ENCODE measurements at regions not wholly inside any gene's neighbourhood (a gene's known extent, or its start where the extent isn't known, plus 50 kb on each side); places are given as distances from the start of the nearest gene placed in this dataset.

- no peak overlapping the region for H3K9ac ChIP-seq (ENCODE audit: low read length)
- H3K4me1 ChIP-seq (ENCODE audit: control insufficient read depth, insufficient read depth, low read length) = no peaks in the 10 kb centered on the region
Measured at GRCh38 chr3:103810167-103810566, 1375.4 kb downstream of the ZPLD1 start.

GRCh38 chr3:103813955-103814354 is 1379.1 kb downstream of the ZPLD1 start:
- H3K4me1 ChIP-seq (ENCODE audit: control insufficient read depth, insufficient read depth, low read length) = no peaks in the 10 kb centered on the region
- H3K27me3 ChIP-seq (ENCODE audit: control insufficient read depth, insufficient read depth, low read length) = no peaks in the 10 kb centered on the region
- H3K36me3 ChIP-seq (ENCODE audit: control insufficient read depth, insufficient read depth, low read length) = no peaks in the 10 kb centered on the region
- no peak overlapping the region for H3K4me3 ChIP-seq (ENCODE audit: low read length)
- H3K9ac ChIP-seq (ENCODE audit: low read length) = no peak overlapping the region
- H3K9me3 ChIP-seq (ENCODE audit: control insufficient read depth, low read length) = no peaks in the 10 kb centered on the region

More at GRCh38 chr3:103810167-103810566, 1375.4 kb downstream of the ZPLD1 start:
- Histone ChIP-seq H3K27me3 (ENCODE audit: control insufficient read depth, insufficient read depth, low read length) (no peaks in the 10 kb centered on the region), H3K4me3 (ENCODE audit: low read length) (no peak overlapping the region), H3K9me3 (ENCODE audit: control insufficient read depth, low read length) (no peaks in the 10 kb centered on the region), H3K36me3 (ENCODE audit: control insufficient read depth, insufficient read depth, low read length) (no peaks in the 10 kb centered on the region)

- H3K9ac ChIP-seq (ENCODE audit: low read length) = no peak overlapping the region
- no peaks in the 10 kb centered on the region for H3K36me3 ChIP-seq (ENCODE audit: control insufficient read depth, insufficient read depth, low read length)
- H3K9me3 ChIP-seq (ENCODE audit: control insufficient read depth, low read length) = no peaks in the 10 kb centered on the region
- no peaks in the 10 kb centered on the region for H3K4me1 ChIP-seq (ENCODE audit: control insufficient read depth, insufficient read depth, low read length)
- H3K4me3 ChIP-seq (ENCODE audit: low read length) = no peak overlapping the region
- H3K27me3 ChIP-seq (ENCODE audit: control insufficient read depth, insufficient read depth, low read length) = no peaks in the 10 kb centered on the region
Measured at GRCh38 chr3:103818398-103818797, 1383.6 kb downstream of the ZPLD1 start.

- H3K27me3 ChIP-seq (ENCODE audit: control insufficient read depth, insufficient read depth, low read length) = no peaks in the 10 kb centered on the region
- no peak overlapping the region for H3K9ac ChIP-seq (ENCODE audit: low read length)
- no peaks in the 10 kb centered on the region for H3K9me3 ChIP-seq (ENCODE audit: control insufficient read depth, low read length)
- H3K36me3 ChIP-seq (ENCODE audit: control insufficient read depth, insufficient read depth, low read length) = no peaks in the 10 kb centered on the region
- no peaks in the 10 kb centered on the region for H3K4me1 ChIP-seq (ENCODE audit: control insufficient read depth, insufficient read depth, low read length)
- H3K4me3 ChIP-seq (ENCODE audit: low read length) = no peak overlapping the region
Measured at GRCh38 chr3:103818800-103819199, 1384.0 kb downstream of the ZPLD1 start.

- no peaks in the 10 kb centered on the region for H3K9me3 ChIP-seq (ENCODE audit: control insufficient read depth, low read length)
- H3K4me1 ChIP-seq (ENCODE audit: control insufficient read depth, insufficient read depth, low read length) = no peaks in the 10 kb centered on the region
Measured at GRCh38 chr3:103825586-103825985, 1390.8 kb downstream of the ZPLD1 start.

GRCh38 chr3:103829723-103830326 is 1395.0 kb downstream of the ZPLD1 start:
- no peaks in the 10 kb centered on the region for H3K9me3 ChIP-seq (ENCODE audit: control insufficient read depth, low read length)
- H3K36me3 ChIP-seq (ENCODE audit: control insufficient read depth, insufficient read depth, low read length) = no peaks in the 10 kb centered on the region
- no peaks in the 10 kb centered on the region for H3K4me1 ChIP-seq (ENCODE audit: control insufficient read depth, insufficient read depth, low read length)
- no peaks in the 10 kb centered on the region for H3K27me3 ChIP-seq (ENCODE audit: control insufficient read depth, insufficient read depth, low read length)
- no peak overlapping the region for H3K9ac ChIP-seq (ENCODE audit: low read length)
- no peak overlapping the region for H3K4me3 ChIP-seq (ENCODE audit: low read length)

More at GRCh38 chr3:103825586-103825985, 1390.8 kb downstream of the ZPLD1 start:
- no peaks in the 10 kb centered on the region for H3K27me3 ChIP-seq (ENCODE audit: control insufficient read depth, insufficient read depth, low read length)
- no peaks in the 10 kb centered on the region for H3K36me3 ChIP-seq (ENCODE audit: control insufficient read depth, insufficient read depth, low read length)
- H3K9ac ChIP-seq (ENCODE audit: low read length) = no peak overlapping the region
- H3K4me3 ChIP-seq (ENCODE audit: low read length) = no peak overlapping the region

GRCh38 chr3:103847081-103848062 is 1412.6 kb downstream of the ZPLD1 start:
- H3K36me3 ChIP-seq (ENCODE audit: control insufficient read depth, insufficient read depth, low read length) = no peaks in the 10 kb centered on the region
- no peak overlapping the region for H3K4me3 ChIP-seq (ENCODE audit: low read length)
- H3K4me1 ChIP-seq (ENCODE audit: control insufficient read depth, insufficient read depth, low read length) = no peaks in the 10 kb centered on the region
- no peak overlapping the region for H3K9ac ChIP-seq (ENCODE audit: low read length)
- H3K9me3 ChIP-seq (ENCODE audit: control insufficient read depth, low read length) = no peaks in the 10 kb centered on the region
- no peaks in the 10 kb centered on the region for H3K27me3 ChIP-seq (ENCODE audit: control insufficient read depth, insufficient read depth, low read length)

- Histone ChIP-seq H3K27me3 (ENCODE audit: control insufficient read depth, insufficient read depth, low read length) (no peaks in the 10 kb centered on the region), H3K9ac (ENCODE audit: low read length) (no peak overlapping the region), H3K4me1 (ENCODE audit: control insufficient read depth, insufficient read depth, low read length) (no peaks in the 10 kb centered on the region), H3K4me3 (ENCODE audit: low read length) (no peak overlapping the region), H3K36me3 (ENCODE audit: control insufficient read depth, insufficient read depth, low read length) (no peaks in the 10 kb centered on the region), H3K9me3 (ENCODE audit: control insufficient read depth, low read length) (no peaks in the 10 kb centered on the region)
Measured at GRCh38 chr3:103851793-103852192, 1417.0 kb downstream of the ZPLD1 start.

- Histone ChIP-seq H3K4me1 (ENCODE audit: control insufficient read depth, insufficient read depth, low read length) (no peaks in the 10 kb centered on the region), H3K36me3 (ENCODE audit: control insufficient read depth, insufficient read depth, low read length) (no peaks in the 10 kb centered on the region), H3K9ac (ENCODE audit: low read length) (no peak overlapping the region), H3K27me3 (ENCODE audit: control insufficient read depth, insufficient read depth, low read length) (no peaks in the 10 kb centered on the region), H3K9me3 (ENCODE audit: control insufficient read depth, low read length) (no peaks in the 10 kb centered on the region), H3K4me3 (ENCODE audit: low read length) (no peak overlapping the region)
Measured at GRCh38 chr3:103862415-103862814, 1427.6 kb downstream of the ZPLD1 start.

GRCh38 chr3:103863381-103863780 is 1428.6 kb downstream of the ZPLD1 start:
- no peak overlapping the region for H3K4me3 ChIP-seq (ENCODE audit: low read length)
- H3K4me1 ChIP-seq (ENCODE audit: control insufficient read depth, insufficient read depth, low read length) = no peaks in the 10 kb centered on the region
- no peaks in the 10 kb centered on the region for H3K9me3 ChIP-seq (ENCODE audit: control insufficient read depth, low read length)
- H3K27me3 ChIP-seq (ENCODE audit: control insufficient read depth, insufficient read depth, low read length) = no peaks in the 10 kb centered on the region
- no peak overlapping the region for H3K9ac ChIP-seq (ENCODE audit: low read length)
- no peaks in the 10 kb centered on the region for H3K36me3 ChIP-seq (ENCODE audit: control insufficient read depth, insufficient read depth, low read length)

- Histone ChIP-seq H3K36me3 (ENCODE audit: control insufficient read depth, insufficient read depth, low read length) (no peaks in the 10 kb centered on the region), H3K27me3 (ENCODE audit: control insufficient read depth, insufficient read depth, low read length) (no peaks in the 10 kb centered on the region), H3K9me3 (ENCODE audit: control insufficient read depth, low read length) (no peaks in the 10 kb centered on the region), H3K4me3 (ENCODE audit: low read length) (no peak overlapping the region), H3K4me1 (ENCODE audit: control insufficient read depth, insufficient read depth, low read length) (no peaks in the 10 kb centered on the region), H3K9ac (ENCODE audit: low read length) (no peak overlapping the region)
Measured at GRCh38 chr3:103866113-103866512, 1431.3 kb downstream of the ZPLD1 start.

GRCh38 chr3:103873021-103873420 is 1438.2 kb downstream of the ZPLD1 start:
- no peaks in the 10 kb centered on the region for H3K9me3 ChIP-seq (ENCODE audit: control insufficient read depth, low read length)
- no peaks in the 10 kb centered on the region for H3K36me3 ChIP-seq (ENCODE audit: control insufficient read depth, insufficient read depth, low read length)
- no peaks in the 10 kb centered on the region for H3K27me3 ChIP-seq (ENCODE audit: control insufficient read depth, insufficient read depth, low read length)
- H3K9ac ChIP-seq (ENCODE audit: low read length) = no peak overlapping the region
- H3K4me1 ChIP-seq (ENCODE audit: control insufficient read depth, insufficient read depth, low read length) = no peaks in the 10 kb centered on the region
- no peak overlapping the region for H3K4me3 ChIP-seq (ENCODE audit: low read length)
